ENCODE measurements at regions not wholly inside any gene's neighbourhood (a gene's known extent, or its start where the extent isn't known, plus 50 kb on each side); places are given as distances from the start of the nearest gene placed in this dataset.

DNA sequence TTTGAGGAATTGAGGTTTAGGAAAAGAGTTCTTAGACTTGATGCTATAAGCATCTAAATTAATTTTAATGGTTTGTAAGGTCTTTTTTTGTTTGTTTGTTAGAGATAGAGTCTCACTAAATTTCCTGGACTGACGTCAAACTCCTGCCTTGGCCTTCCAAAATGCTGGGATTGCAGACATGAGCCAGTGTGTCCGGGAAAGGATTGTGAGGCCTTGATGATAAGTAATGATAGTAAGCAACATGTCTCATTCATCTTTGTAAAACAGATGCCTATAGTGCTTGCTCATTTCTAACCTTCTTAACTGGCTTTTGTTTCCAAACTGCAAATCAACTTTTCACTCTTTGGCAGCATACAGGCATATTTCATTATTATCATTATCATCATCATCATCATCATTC lies 176.0 kb upstream of the KCND2 start:
- TF ChIP-seq POLR2AphosphoS5 (IDR thresholded peaks at IDR 0.05; ENCODE audit: low read depth, low read length) (no peak), POLR2A (IDR thresholded peaks at IDR 0.05; ENCODE audit: low read depth, low read length) (no peak), TAF1 (IDR thresholded peaks at IDR 0.05; ENCODE audit: low read depth, low read length) (no peak)
